NOMO-1 treated with DMSO at 0.1 percent for 48 hours (cell line): ENCODE measurements at regions not wholly inside any gene's neighbourhood (a gene's known extent, or its start where the extent isn't known, plus 50 kb on each side); places are given as distances from the start of the nearest gene placed in this dataset.

Experiments
- DNase-seq: peaks from one replicate; lab custom pipeline; 2025; ENCODE audit not compliant: unreplicated experiment; lab: John Stamatoyannopoulos, UW

DNA sequence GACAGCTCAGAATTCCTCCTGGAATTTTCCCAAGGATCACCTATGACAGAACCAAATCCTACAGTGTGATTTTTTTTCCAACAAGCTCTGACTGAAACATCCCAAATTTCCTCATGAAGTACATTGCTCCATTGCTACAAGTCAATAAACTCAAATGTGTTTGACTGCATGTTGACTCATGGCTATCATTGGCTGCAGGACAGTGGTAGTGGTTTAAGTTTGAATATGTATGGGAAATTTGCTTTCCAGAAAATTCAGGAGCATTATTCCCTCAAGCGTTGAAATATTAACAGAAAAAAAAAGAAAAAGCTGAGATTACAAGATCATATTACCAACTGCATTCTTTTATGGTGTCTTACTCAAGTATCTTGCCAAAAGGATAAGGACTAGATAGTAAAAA is 402.8 kb upstream of the DSEL start:
- no peak for DNase-seq

DNA sequence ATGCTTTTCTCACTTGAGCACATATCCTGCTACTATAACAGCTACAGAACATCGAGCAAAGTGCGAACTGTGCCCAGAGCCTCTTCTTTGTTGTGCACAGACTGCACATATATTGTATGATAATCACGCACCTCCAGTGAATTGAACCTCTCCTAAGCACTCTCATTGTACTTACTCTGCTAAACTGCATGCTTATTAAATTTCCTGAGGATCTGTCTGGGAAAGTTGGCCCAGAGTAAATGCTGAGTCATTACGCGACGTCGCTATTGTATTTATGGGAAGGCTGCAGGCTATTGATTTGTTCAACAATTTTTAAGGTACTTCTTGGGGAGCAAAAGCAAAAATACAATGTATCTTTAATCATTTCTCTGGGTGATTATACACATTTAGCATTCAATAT is 399.6 kb upstream of the DSEL start:
- DNase-seq = no peak

DNA sequence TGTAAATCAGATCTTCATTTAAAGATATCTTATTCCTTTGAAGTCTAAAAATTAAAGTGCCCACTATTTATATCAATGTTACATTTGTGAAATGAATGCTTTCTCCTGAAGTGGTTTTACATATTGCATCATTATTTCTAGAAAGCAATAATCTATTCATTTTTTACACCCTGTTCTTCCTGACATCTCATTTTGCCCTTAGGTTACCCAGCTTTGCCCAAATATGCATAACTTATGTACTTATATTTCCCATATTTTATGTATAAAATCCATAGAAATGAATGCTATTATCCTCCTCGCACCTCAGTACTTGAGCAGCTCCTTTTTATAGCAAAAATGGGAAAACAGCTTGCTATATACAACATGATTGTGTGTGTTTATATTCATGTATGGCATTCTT is 396.5 kb upstream of the DSEL start:
- DNase-seq = no peak

DNA sequence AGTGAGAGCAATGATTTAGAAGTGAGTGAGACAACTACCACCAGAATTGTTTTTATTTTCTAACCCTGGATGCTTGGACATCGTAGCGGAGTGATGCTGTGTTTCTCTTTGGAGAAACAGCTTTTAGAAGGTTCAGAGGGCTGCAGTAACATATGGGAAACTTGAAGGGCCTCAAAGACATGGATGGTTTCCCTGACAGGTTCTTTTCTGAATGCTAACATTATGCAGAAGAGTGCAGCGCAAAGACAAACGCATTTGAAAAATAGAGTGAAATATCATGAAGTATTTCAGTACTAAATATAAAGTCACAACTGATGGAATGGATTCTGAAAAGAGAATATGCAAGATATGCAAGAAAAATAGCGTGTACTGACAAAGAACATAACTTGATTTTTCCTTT is 385.1 kb upstream of the DSEL start:
- DNase-seq = no peak

DNA sequence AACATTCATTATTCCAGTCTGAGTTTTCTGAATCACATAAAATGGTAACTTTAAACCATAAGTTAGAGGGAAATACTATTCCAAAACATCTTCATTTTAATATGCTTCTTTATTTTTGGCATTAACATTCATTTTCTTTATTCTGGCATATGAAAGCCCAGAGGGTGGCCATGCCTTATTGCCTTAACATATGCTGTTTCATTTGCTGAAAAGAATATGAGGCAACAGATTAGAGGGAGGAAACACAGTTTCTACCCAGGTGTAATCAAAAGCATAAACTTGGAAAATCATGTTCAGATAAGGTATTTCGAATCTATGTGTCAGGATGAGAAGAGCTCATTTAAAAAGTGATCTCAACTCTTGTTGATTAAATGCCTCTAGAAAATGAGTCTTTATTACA is 379.9 kb upstream of the DSEL start:
- no peak for DNase-seq

DNA sequence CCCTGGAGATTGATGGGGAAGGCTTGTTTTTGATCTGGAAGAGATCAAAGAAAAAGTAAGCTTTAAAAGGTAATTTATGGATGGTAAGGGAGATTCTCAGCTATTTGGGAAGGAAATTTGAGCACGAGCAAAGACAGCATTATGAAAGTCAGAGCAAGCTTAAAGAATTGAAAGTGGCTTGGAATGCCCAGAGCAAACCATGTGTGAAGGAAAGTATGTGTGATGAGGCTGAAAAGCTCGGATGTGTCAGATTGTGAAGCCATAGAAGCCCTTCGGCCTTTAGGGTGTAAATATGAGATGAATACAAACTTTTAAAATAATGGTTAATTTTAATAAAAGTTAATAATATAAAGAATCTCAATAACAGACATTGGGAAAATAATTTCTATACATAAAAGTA is 377.4 kb upstream of the DSEL start:
- no peak for DNase-seq

DNA sequence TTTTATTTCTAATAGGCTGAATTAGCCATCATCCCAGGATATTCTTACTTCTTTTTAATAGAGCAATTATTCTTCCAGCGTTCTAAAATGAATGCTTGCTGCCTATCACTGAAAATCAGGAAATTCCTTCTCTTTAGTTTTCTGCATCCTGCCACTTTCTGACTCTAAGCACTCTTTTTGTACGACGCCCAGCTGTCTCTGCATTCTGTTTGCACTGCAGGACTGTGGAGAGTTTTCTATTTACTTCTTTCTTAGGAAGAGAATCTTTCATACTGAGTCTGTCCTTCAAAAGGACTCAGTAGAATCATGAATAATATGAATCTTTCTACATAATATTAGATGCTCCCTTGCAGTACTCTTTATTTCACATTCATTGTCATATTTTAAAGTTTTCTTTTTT is 360.4 kb upstream of the DSEL start:
- DNase-seq = no peak

DNA sequence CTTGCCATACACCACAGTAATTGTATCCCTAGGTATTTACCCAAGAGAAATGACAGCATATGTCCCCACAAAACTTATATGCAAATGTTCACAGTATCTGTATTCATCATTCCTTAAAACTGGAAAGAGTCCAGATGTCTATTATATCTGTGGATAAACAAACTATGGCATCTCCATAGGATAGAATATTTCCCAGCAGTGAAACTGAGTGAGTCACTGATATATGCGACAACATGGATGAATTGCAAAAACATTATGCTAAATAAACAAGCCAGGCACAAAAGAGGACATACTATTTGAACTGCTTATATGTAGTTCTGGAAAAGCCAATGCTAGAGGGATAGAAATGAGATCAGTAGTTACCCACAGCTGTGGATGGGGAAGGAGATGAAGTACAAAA is 359.4 kb upstream of the DSEL start:
- DNase-seq = no peak

DNA sequence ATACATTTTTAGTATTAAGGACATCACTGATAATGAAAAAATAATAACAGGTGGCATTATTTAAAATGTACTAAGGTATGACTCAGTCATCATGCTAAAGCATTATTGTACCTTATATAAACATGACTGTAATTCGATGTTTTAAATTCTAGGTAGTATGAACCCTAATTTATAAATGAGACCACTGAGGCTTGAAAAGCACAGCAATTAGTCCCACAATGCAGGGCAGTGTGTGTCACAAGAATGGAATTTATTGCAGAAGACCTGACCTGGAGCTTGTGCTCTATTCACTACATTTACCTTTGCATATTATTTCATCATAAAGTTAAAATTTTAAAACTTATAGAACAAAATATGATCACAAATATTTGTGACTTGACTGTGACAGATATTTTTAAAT is 358.5 kb upstream of the DSEL start:
- DNase-seq = no peak

DNA sequence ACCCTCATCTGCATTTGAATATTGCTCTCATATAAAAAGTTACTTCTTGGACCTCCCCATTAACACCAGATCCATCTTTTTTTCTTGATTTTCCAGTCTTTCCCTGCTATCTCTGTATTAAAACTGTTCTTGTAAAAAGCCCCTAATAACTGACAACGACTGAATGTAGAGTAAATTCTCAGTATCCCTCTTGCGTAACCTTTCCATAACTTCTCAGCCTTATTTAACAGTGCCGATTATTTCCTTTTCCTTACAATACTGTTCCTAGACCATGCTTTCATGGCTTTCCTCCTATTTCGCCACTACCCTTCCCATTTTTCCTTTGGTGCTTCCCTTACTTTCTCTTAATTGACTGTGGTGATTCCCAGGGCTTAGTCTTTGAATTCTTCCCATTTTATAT is 348.9 kb upstream of the DSEL start:
- DNase-seq = no peak

DNA sequence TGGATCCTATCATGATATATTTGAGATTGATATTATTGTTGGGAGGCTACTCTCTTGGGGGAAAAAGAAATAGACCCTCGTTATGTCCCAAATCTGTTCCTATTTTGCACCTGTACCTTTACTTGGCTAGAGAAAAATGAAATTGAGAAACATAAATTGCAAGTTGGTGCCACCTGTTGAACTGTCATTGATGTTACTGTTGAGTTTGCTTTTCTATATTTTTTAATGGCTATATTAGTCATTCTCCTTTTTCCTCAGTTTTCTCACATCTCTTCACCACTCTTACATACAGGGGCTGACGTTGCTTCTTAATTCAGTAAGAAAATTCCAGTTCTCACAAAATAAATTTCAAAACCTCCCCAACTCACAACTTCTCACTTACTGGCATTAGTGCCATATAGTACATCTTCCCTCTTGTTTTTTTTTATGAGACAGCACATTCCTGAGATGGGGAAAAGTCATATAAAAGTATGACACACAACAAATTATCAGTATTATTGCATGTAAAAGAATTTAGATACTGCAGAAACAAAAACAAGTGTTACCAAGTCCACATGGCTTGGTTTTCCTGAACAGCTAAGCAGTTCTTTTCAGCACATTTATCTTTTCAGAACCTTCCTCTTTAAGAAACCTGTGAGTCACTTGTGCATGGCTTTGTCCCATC is 348.3 kb upstream of the DSEL start:
- no peak for DNase-seq

DNA sequence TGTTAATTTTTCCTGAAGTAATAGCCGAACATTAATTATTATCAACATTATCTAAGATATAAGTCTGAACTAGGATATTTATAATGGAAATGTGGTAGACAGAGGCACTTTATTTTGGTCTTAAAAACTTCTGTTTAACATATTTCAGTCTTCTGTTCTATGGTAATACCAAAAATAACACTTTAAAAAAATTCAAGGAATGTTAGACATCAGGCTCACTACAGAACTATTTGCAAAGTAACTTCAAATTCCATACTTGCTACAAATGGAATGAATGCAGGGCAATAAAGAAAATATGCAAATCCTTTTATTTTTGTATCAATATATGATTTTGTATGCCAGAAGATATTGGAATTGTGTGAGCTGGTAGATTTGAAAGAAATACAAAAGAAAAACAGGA is 345.5 kb upstream of the DSEL start:
- DNase-seq = no peak

DNA sequence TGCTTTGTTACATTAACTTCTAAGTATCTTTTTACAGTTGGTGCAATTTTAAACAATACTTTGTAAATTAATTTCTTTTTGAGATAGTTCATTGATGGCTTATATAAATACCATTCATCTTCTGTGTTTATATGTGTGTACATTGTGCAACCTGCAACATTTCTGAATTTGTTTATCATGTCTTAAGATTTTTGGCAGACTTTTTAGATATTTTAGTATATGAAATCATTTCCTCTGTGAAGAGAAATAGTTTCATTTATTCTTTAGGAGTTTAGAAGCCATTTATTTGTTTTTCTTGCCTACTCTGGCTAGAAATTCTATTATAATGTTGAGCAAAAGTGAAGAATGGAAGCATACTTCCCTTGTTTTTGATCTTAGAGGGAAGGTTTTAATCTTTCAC is 337.8 kb upstream of the DSEL start:
- no peak for DNase-seq

DNA sequence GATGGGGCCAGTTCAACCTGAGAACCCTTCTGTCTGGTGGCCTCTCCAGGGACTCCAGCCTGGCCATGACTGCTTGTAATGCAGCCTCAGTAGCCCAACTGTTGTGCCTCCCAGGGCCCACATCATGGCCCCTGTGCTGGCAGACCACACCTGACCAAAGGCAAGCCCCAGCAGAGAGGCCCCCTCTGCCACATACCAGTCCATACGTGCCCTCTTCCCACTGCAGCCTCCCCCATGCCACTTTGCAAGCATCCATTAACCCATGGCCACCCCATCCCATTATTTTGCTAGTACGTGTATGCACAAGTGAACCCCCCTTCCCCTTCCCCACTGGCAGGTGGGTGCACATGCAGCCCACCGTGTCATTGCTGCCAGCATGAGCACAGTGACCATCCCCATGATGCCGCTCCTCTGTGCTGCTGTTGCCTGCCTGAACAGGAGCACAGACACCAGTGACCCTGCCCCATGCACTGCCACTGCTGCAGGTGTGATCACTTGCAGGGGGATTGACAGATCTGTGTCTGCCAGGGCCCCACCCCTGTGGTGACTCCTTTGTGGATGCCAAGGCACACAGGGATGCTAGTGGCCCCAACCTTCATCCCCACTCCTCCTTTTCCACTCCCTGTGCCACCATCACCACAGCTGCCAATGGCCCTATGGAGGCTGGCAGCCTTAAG is 330.0 kb upstream of the DSEL start:
- DNase-seq = no peak

DNA sequence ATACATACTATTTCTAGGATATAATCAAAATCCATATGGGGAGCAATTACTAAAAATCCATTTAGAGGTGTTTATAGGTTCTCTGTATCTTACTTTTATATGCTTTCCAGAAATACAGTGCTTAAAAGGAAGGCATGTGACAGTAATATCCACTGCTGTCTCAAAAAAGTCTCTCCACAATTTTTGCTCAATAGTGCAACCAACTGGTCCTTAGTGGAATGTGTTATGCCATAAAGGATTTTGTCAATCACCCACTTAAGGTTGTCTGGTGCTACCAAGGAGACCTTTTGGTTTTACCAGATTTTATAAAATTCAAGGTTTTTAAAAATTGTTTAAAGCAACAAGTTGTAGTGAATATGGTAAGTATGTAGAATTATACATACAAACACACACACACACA is 328.5 kb upstream of the DSEL start:
- DNase-seq = no peak

DNA sequence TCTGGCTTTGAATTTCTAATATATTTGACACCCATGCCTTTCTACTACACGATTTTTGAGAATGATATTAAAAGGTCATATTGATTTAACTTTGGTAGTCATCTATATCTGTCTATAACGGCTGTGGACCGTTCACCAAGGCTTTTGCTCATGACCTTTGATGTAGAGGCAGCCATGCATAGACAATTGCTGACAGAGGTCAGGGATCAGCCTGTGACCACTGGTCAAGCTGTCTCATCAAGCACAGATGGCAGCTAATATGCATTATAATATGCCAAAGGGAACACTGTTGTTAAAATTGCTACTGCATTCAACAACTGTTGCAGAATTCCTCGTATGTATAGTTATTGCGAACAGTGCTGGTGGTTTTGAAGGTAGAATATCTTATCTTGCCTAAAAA is 323.9 kb upstream of the DSEL start:
- DNase-seq = no peak

DNA sequence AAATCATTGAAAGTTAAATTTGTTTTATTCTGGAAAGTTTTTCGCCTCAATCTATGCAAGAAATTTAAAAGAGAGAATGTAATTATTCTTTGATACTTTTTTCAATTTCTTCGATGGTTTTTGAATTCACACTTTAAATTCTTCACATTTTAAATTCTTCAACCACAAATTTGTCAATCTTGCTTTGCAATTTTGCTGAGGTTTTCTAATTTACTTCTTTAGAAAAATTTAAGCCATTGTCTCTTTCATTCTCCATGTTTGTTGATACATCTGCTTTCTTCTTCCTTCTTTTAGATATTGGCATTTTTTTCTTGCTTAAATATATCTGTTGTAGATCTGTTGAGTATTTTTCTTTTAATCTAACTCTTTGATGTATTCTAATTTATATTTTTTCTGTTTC is 301.9 kb upstream of the DSEL start:
- DNase-seq = no peak

DNA sequence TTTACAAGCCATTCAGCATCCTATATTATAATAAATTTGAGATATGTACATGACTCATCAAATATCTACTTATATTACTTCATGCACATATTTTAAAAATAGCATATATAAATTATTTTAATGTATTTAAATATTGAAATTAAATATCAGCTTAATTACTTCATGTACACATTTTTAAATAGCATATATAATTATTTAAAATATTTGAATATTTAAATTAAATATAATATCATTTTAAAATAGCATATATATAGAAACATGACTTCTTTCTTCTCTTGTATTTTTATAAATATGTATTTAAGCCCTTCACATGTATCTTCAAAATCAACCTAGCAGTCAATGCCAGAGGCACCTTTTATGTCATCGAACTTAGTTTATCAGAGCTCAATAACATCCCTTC is 298.8 kb upstream of the DSEL start:
- DNase-seq = no peak

DNA sequence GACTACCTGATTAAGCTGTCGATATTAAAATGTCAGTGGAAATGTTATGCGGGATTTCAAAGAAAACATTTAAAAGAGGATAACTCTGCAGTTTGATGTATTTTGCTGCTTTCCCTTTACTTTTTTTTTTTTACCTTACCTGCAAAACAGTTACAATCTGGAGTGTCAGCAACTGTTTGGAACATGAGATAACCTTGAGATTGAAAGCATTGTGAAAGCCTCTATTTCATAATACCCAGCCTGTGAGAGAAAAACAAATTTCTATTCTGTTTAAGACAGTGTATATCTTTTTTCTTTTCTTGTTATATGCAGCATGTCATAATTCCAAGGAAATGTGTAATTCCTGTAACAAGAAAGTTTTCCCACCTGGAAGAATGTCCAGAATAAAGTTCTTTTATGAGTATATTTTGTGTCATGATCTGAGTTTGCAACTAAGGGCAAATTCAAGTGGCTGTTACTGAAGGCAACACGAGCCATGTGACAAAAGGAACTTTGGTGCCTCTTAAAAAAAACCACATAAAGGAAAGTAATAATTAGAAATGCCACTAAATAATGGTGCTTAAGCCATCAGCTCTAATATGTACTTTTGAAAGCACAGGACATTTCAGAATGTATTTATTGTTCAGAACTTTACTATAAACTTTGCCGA is 297.0 kb upstream of the DSEL start:
- DNase-seq = no peak

DNA sequence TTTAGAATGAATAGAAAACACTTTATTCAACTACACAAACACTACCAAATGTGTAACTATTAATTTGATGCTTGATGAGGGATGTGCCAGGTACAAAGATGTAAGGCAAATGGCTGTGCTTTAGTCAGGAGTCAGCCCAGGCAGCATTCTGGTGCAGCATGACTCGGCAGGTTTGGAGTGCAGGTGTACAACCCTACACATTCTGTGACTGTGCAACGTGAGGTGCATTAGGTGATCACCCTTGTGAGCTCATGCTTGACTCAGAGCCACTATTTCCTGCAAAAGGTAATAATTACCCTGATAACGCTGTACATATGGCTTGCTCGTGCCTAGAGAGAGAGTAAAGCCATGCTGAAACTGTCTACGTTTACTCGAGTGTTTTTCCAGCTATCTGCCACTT is 288.7 kb upstream of the DSEL start:
- no peak for DNase-seq

DNA sequence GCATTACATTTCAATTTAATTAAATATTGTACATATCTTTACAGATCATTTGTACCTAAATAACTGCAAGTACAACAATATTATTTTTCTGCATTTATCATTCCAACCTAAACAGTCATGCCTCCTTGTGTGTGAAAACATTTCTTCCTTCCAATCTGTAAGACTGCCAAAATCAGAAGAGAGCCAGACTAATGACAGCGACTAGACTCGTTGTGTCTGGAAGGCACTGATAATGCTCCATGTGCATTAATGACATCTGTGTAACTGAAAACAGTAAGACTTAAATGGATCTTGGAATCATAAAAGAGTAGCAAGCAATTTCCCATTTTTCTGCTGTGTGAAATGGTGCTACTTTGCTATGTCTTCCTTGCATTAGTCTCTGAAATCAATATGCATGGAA is 278.0 kb upstream of the DSEL start:
- no peak for DNase-seq

DNA sequence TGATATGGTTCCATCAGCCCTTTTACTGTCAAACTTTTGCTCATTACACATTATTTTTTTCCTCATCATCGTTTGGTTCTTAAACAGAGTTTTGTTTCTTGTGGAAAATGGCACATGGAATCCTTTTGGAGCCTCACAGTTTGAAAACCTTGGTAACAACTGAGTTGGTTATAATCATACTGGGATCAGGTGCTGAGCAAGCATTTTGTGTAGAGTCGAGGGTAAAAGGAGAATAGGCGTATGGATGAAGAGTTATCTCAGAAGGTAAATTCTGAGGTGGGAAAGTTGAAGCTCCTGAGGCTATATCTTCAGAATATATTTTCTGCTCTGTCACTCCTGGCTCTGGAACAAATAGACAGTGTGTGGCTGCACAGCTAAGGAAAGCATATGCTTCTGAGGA is 274.0 kb upstream of the DSEL start:
- no peak for DNase-seq

DNA sequence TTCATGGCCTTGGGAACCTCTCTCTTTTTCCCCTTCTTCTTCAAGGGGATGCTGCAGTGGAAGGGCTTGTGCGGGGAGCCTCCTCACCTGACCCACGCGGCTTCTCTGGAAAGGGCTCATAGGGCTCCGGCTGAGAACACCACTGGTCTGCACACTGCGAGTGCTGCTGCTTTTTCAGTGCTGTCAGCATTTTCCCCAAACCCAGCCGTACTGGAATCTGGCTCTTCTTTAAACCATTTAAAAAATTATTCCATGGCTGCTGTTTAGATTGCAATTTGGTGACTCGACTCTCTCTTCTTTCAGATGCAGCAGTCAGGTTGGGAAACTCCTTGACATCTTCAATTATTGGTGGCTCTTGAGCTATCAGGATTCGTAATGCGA is 272.6 kb upstream of the DSEL start:
- no peak for DNase-seq
